Activated CD8-positive, alpha-beta T cell treated with anti-CD3 and anti-CD28 coated beads for 36 hours (primary cell): ENCODE measurements at regions not wholly inside any gene's neighbourhood (a gene's known extent, or its start where the extent isn't known, plus 50 kb on each side); places are given as distances from the start of the nearest gene placed in this dataset.

Experiments used
- ATAC-seq: fragments of 200-7000 bp; cut with Tn5 transposase; one replicate; pipeline ENCODE4 v1.10.0; 2021; ENCODE audit warnings: mild to moderate bottlenecking, moderate library complexity
- CTCF ChIA-PET: fragments of 350-600 bp; sonication (Branson Sonifier 250); formaldehyde crosslinking; loops from one replicate; lab custom pipeline; 2021; ENCODE audit warnings: antibody characterized with exemption; lab: Charles Lee
- POLR2A ChIA-PET: fragments of 350-600 bp; sonication (Branson Sonifier 250); formaldehyde crosslinking; loops from one replicate; lab custom pipeline; 2021; ENCODE audit warnings: antibody characterized with exemption; lab: Charles Lee
- DNase-seq: peaks from one replicate; pipeline ENCODE4 v3.0.0-alpha.2; 2020
- H3K27ac Mint-ChIP-seq: one replicate; pipeline ENCODE4 v1.8.0; 2021; ENCODE audit warnings: mild to moderate bottlenecking, mixed read lengths
- H3K27me3 Mint-ChIP-seq: one replicate; pipeline ENCODE4 v1.8.0; 2021; ENCODE audit warnings: mixed read lengths
- H3K36me3 Mint-ChIP-seq: one replicate; pipeline ENCODE4 v1.8.0; 2021; ENCODE audit warnings: low read depth, mixed read lengths
- H3K4me1 Mint-ChIP-seq: one replicate; pipeline ENCODE4 v1.8.0; 2021; ENCODE audit warnings: low read depth, mixed read lengths
- H3K4me3 Mint-ChIP-seq: one replicate; pipeline ENCODE4 v1.8.0; 2021; ENCODE audit warnings: mild to moderate bottlenecking, moderate library complexity, mixed read lengths
- H3K9me3 Mint-ChIP-seq: one replicate; pipeline ENCODE4 v1.8.0; 2021; ENCODE audit warnings: mixed read lengths
- intact Hi-C: fragments of 100-400 bp; cut with micrococcal nuclease; formaldehyde crosslinking; loops from one replicate; pipeline ENCODE4 v1.10.0; 2022
- TF ChIP-seq, protein P1 (sequence below): fragments of 200-600 bp; IDR thresholded peaks from one replicate; pipeline ENCODE4 v1.8.0; 2022; ENCODE audit warnings: antibody characterized with exemption, mild to moderate bottlenecking

DNA sequence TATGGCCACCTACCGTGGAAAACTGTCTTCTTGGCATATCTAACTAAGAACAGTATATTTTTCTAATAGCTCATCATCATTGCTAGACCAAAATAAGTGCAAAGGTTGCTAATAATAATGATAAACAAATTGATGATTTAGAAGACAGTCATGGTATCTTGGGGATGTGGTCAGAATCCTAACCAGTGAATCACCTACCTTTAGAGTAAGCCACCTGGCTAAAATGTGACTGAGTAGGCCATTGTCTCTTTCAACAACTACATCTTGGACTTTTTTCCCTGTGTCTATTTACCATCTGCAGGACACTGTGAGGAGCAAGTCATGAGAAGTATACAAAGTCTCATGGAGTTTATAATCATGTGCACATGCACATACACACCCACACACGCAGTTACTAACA, 273.5 kb upstream of the SEMA6D start:
- H3K4me3 Mint-ChIP-seq, result no peak overlapping the region
- ATAC-seq (no peak), DNase-seq (no peak)
- H3K27me3 Mint-ChIP-seq, result no peaks in the 10 kb centered on the region
- no peaks in the 10 kb centered on the region for H3K4me1 Mint-ChIP-seq
- H3K27ac Mint-ChIP-seq, result no peak overlapping the region
- intact Hi-C loops, result no loop called here
- H3K36me3 Mint-ChIP-seq, result no peaks in the 10 kb centered on the region
- POLR2A ChIA-PET, result no interaction called here
- CTCF ChIA-PET, result no interaction called here
- TF ChIP-seq, protein P1, sequence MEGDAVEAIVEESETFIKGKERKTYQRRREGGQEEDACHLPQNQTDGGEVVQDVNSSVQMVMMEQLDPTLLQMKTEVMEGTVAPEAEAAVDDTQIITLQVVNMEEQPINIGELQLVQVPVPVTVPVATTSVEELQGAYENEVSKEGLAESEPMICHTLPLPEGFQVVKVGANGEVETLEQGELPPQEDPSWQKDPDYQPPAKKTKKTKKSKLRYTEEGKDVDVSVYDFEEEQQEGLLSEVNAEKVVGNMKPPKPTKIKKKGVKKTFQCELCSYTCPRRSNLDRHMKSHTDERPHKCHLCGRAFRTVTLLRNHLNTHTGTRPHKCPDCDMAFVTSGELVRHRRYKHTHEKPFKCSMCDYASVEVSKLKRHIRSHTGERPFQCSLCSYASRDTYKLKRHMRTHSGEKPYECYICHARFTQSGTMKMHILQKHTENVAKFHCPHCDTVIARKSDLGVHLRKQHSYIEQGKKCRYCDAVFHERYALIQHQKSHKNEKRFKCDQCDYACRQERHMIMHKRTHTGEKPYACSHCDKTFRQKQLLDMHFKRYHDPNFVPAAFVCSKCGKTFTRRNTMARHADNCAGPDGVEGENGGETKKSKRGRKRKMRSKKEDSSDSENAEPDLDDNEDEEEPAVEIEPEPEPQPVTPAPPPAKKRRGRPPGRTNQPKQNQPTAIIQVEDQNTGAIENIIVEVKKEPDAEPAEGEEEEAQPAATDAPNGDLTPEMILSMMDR, result no peak
- H3K9me3 Mint-ChIP-seq, result no peaks in the 10 kb centered on the region

GRCh38 chr15:47445723-47446392, 271.4 kb upstream of the SEMA6D start:
- Mint-ChIP-seq H3K4me3 (no peak overlapping the region), H3K36me3 (no peaks in the 10 kb centered on the region), H3K27ac (no peak overlapping the region), H3K9me3 (no peaks in the 10 kb centered on the region), H3K4me1 (no peaks in the 10 kb centered on the region), H3K27me3 (no peaks in the 10 kb centered on the region)
- POLR2A ChIA-PET, result no interaction called here
- TF ChIP-seq, protein P1, result no peak
- ATAC-seq (no peak), DNase-seq (no peak)
- intact Hi-C loops, result no loop called here
- CTCF ChIA-PET, result no interaction called here

- Mint-ChIP-seq H3K4me3 (no peak overlapping the region), H3K27me3 (no peaks in the 10 kb centered on the region), H3K27ac (no peak overlapping the region), H3K9me3 (no peaks in the 10 kb centered on the region), H3K4me1 (no peaks in the 10 kb centered on the region), H3K36me3 (no peaks in the 10 kb centered on the region)
- TF ChIP-seq, protein P1, result no peak
- POLR2A ChIA-PET, result no interaction called here
- CTCF ChIA-PET, result no interaction called here
- DNase-seq (no peak), ATAC-seq (no peak)
- intact Hi-C loops, result no loop called here
Observed at GRCh38 chr15:47460795-47461573, 256.3 kb upstream of the SEMA6D start.

DNA sequence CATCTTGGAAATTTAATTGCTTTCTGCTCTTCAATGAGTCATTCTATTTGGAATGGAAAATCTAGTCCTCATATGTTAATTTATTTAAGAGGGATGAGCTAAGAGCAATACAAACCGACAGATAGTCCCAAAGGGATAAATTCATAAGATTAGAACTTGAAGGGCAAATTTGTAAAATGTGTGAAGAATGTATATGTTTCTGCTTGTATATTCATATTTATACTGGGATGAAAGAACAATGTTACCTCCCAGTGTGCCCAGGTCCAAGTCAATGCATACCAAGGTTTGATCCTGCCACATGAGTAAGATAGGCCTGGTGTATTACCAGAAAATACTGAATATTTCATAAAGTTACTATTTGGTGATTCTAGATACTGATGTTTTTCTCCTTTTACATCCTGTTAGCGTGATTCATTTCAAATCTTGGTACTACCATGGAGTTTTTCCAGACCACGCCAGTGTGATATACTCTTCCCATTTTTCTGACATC, 255.6 kb upstream of the SEMA6D start:
- no peak overlapping the region for H3K4me3 Mint-ChIP-seq
- ATAC-seq (no peak), DNase-seq (no peak)
- intact Hi-C loops, result no loop called here
- TF ChIP-seq, protein P1, result no peak
- no peak overlapping the region for H3K27ac Mint-ChIP-seq
- ChIA-PET CTCF (no interaction called here), POLR2A (no interaction called here)
- H3K36me3 Mint-ChIP-seq, result no peaks in the 10 kb centered on the region
- no peaks in the 10 kb centered on the region for H3K9me3 Mint-ChIP-seq
- H3K4me1 Mint-ChIP-seq, result no peaks in the 10 kb centered on the region
- H3K27me3 Mint-ChIP-seq, result no peaks in the 10 kb centered on the region

DNA sequence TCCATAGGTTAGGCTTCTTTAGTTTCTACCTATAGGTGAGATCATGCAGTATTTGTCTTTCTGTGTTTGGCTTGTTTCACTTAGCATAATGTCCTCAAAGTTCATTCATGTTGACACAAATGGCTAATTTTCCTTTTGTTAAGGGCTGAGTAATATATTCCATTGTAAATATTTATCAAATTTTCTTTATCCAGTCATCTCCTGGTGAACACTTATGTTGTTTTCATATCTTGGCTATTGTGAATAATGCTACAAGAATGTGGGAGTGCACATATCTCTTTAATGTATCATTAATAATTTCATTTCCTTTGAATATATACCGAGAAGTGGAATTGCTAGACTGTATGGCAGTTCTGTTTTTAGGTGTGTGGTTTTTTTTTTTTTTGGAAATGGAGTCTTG, 250.9 kb upstream of the SEMA6D start:
- DNase-seq, result no peak
- intact Hi-C loops, result no loop called here
- no peaks in the 10 kb centered on the region for H3K4me1 Mint-ChIP-seq
- H3K27ac Mint-ChIP-seq, result no peak overlapping the region
- POLR2A ChIA-PET, result no interaction called here
- no peaks in the 10 kb centered on the region for H3K27me3 Mint-ChIP-seq
- no peak for ATAC-seq
- CTCF ChIA-PET, result no interaction called here
- no peaks in the 10 kb centered on the region for H3K9me3 Mint-ChIP-seq
- no peak overlapping the region for H3K4me3 Mint-ChIP-seq
- TF ChIP-seq, protein P1, result no peak
- H3K36me3 Mint-ChIP-seq, result no peaks in the 10 kb centered on the region
